Skeletal muscle tissue (tissue), 3 donors: ENCODE measurements at regions not wholly inside any gene's neighbourhood (a gene's known extent, or its start where the extent isn't known, plus 50 kb on each side); places are given as distances from the start of the nearest gene placed in this dataset.
"Not testable (repeated sequence)": the region's sequence is repeated elsewhere in the genome, so short reads cannot be mapped to it uniquely, and the experiment has no call there.

Source experiments
- H3K27ac ChIP-seq: one replicate; pipeline ENCODE4 v1.7.0; 2013; ENCODE audit warnings: mild to moderate bottlenecking, low read depth, low read length, inconsistent platforms
- H3K27me3 ChIP-seq, 3 donors: one replicate each; pipeline ENCODE4 v1.7.0; 2013; ENCODE audit warnings: low read length in 3 of 3; ENCODE audit not compliant: control insufficient read depth in 3 of 3, insufficient read depth in 3 of 3
- H3K36me3 ChIP-seq, 3 donors: one replicate each; pipeline ENCODE4 v1.7.0; 2013; ENCODE audit warnings: low read length in 3 of 3; ENCODE audit not compliant: control insufficient read depth in 3 of 3, insufficient read depth in 3 of 3
- H3K4me1 ChIP-seq, 3 donors: one replicate each; pipeline ENCODE4 v1.7.0; 2013; ENCODE audit warnings: low read length in 3 of 3, mild to moderate bottlenecking in 3 of 3; ENCODE audit not compliant: control insufficient read depth in 3 of 3, insufficient read depth in 3 of 3
- H3K4me3 ChIP-seq, 3 donors: one replicate each; pipeline ENCODE4 v1.7.0; 2013; ENCODE audit warnings: low read length in 3 of 3
- H3K9ac ChIP-seq, 3 donors: one replicate each; pipeline ENCODE4 v1.7.0; 2013; ENCODE audit warnings: low read length in 3 of 3, mild to moderate bottlenecking in 3 of 3, moderate library complexity in 2 of 3, low read depth in 1 of 3
- H3K9me3 ChIP-seq, 3 donors: one replicate each; pipeline ENCODE4 v1.7.0; 2013; ENCODE audit warnings: low read length in 3 of 3; ENCODE audit not compliant: control insufficient read depth in 3 of 3
- donor health status: Osteomylitis.

- Histone ChIP-seq H3K36me3 (no peaks in the 10 kb centered on the region), H3K4me1 (no peaks in the 10 kb centered on the region)
Measured at GRCh38 chr6:16882230-16882629, 121.0 kb upstream of the ATXN1 start.

GRCh38 chr6:16876852-16877251 lies 115.6 kb upstream of the ATXN1 start:
- not testable (repeated sequence) for H3K27me3 ChIP-seq, H3K9ac ChIP-seq, H3K4me1 ChIP-seq, H3K9me3 ChIP-seq, H3K4me3 ChIP-seq, H3K36me3 ChIP-seq, H3K27ac ChIP-seq

More at GRCh38 chr6:16882230-16882629, 121.0 kb upstream of the ATXN1 start:
- Histone ChIP-seq H3K9ac (no peak overlapping the region), H3K4me3 (no peak overlapping the region), H3K27ac (no peak overlapping the region), H3K27me3 (no peaks in the 10 kb centered on the region), H3K9me3 (no peaks in the 10 kb centered on the region)

- peaks cover 0 to 3% (median 0%) of the 10 kb centered on the region in 3 donors for H3K27me3 ChIP-seq
- no peaks in the 10 kb centered on the region for H3K36me3 ChIP-seq
Measured at GRCh38 chr6:16876201-16876600, 114.9 kb upstream of the ATXN1 start.

GRCh38 chr6:16873698-16874097 lies 112.4 kb upstream of the ATXN1 start:
- H3K4me1 ChIP-seq, result no peaks in the 10 kb centered on the region

More at GRCh38 chr6:16876201-16876600, 114.9 kb upstream of the ATXN1 start:
- H3K4me3 ChIP-seq, result no peak overlapping the region
- H3K9me3 ChIP-seq, result no peaks in the 10 kb centered on the region
- no peaks in the 10 kb centered on the region for H3K4me1 ChIP-seq
- H3K27ac ChIP-seq, result no peak overlapping the region
- no peak overlapping the region for H3K9ac ChIP-seq

GRCh38 chr6:16872543-16873235 lies 111.4 kb upstream of the ATXN1 start:
- Histone ChIP-seq H3K4me3 (no peak overlapping the region), H3K9me3 (no peaks in the 10 kb centered on the region), H3K27ac (no peak overlapping the region), H3K27me3 (peaks cover 0 to 3% (median 0%) of the 10 kb centered on the region in 3 donors), H3K36me3 (no peaks in the 10 kb centered on the region), H3K4me1 (no peaks in the 10 kb centered on the region), H3K9ac (no peak overlapping the region)

More at GRCh38 chr6:16873698-16874097, 112.4 kb upstream of the ATXN1 start:
- H3K27me3 ChIP-seq, result peaks cover 0 to 3% (median 0%) of the 10 kb centered on the region in 3 donors
- no peaks in the 10 kb centered on the region for H3K9me3 ChIP-seq
- no peak overlapping the region for H3K9ac ChIP-seq
- no peak overlapping the region for H3K27ac ChIP-seq
- H3K4me3 ChIP-seq, result no peak overlapping the region
- no peaks in the 10 kb centered on the region for H3K36me3 ChIP-seq

- no peaks in the 10 kb centered on the region for H3K4me1 ChIP-seq
- H3K36me3 ChIP-seq, result no peaks in the 10 kb centered on the region
- no peak overlapping the region for H3K27ac ChIP-seq
- H3K9me3 ChIP-seq, result no peaks in the 10 kb centered on the region
- H3K27me3 ChIP-seq, result peaks cover 0 to 3% (median 0%) of the 10 kb centered on the region in 3 donors
- no peak overlapping the region for H3K4me3 ChIP-seq
- no peak overlapping the region for H3K9ac ChIP-seq
Measured at GRCh38 chr6:16871047-16871446, 109.8 kb upstream of the ATXN1 start.

- Histone ChIP-seq H3K9me3 (no peaks in the 10 kb centered on the region), H3K27me3 (peaks cover 0 to 3% (median 0%) of the 10 kb centered on the region in 3 donors), H3K9ac (no peak overlapping the region), H3K4me3 (no peak overlapping the region), H3K36me3 (no peaks in the 10 kb centered on the region), H3K4me1 (no peaks in the 10 kb centered on the region), H3K27ac (no peak overlapping the region)
Measured at GRCh38 chr6:16868968-16869367, 107.7 kb upstream of the ATXN1 start.

- Histone ChIP-seq H3K36me3 (no peaks in the 10 kb centered on the region), H3K9ac (no peak overlapping the region), H3K4me3 (no peak overlapping the region), H3K27me3 (no peaks in the 10 kb centered on the region), H3K27ac (no peak overlapping the region), H3K4me1 (no peaks in the 10 kb centered on the region), H3K9me3 (no peaks in the 10 kb centered on the region)
Measured at GRCh38 chr6:16857969-16858592, 96.8 kb upstream of the ATXN1 start.

- H3K9me3 ChIP-seq, result no peaks in the 10 kb centered on the region
Measured at GRCh38 chr6:16855460-16855859, 94.2 kb upstream of the ATXN1 start.

GRCh38 chr6:16854986-16855385 lies 93.7 kb upstream of the ATXN1 start:
- H3K9ac ChIP-seq, result no peak overlapping the region
- H3K36me3 ChIP-seq, result no peaks in the 10 kb centered on the region

More at GRCh38 chr6:16855460-16855859, 94.2 kb upstream of the ATXN1 start:
- H3K27ac ChIP-seq, result no peak overlapping the region
- H3K36me3 ChIP-seq, result no peaks in the 10 kb centered on the region
- no peaks in the 10 kb centered on the region for H3K4me1 ChIP-seq
- no peaks in the 10 kb centered on the region for H3K27me3 ChIP-seq
- no peak overlapping the region for H3K9ac ChIP-seq
- no peak overlapping the region for H3K4me3 ChIP-seq

More at GRCh38 chr6:16854986-16855385, 93.7 kb upstream of the ATXN1 start:
- Histone ChIP-seq H3K4me1 (peaks cover 2 to 4% (median 4%) of the 10 kb centered on the region in 3 donors), H3K4me3 (no peak overlapping the region), H3K27ac (no peak overlapping the region), H3K9me3 (no peaks in the 10 kb centered on the region), H3K27me3 (no peaks in the 10 kb centered on the region)
